CD4-positive, alpha-beta T cell (primary cell): ENCODE measurements at regions not wholly inside any gene's neighbourhood (a gene's known extent, or its start where the extent isn't known, plus 50 kb on each side); places are given as distances from the start of the nearest gene placed in this dataset.

Experiments used
- ATAC-seq: fragments of 200-7000 bp; cut with Tn5 transposase; one replicate; pipeline ENCODE4 v1.10.0; 2022; ENCODE audit warnings: mild to moderate bottlenecking; ENCODE audit not compliant: poor library complexity
- CTCF ChIA-PET: fragments of 350-600 bp; sonication (Branson Sonifier 250); formaldehyde crosslinking; loops from one replicate; lab custom pipeline; 2021; ENCODE audit warnings: antibody characterized with exemption, inconsistent platforms; lab: Charles Lee
- POLR2A ChIA-PET: fragments of 350-600 bp; sonication (Branson Sonifier 250); formaldehyde crosslinking; loops from one replicate; lab custom pipeline; 2021; ENCODE audit warnings: antibody characterized with exemption, inconsistent platforms; lab: Charles Lee
- DNase-seq, 14 experiments: peaks; one replicate each; pipeline ENCODE4 v3.0.0-alpha.2; 2013 to 2020; ENCODE audit warnings: mixed read lengths in 2 of 14
- H3K27ac ChIP-seq, 2 donors: one replicate each; pipeline versions ENCODE4 v1.5.1 to v1.7.0; 2013; ENCODE audit warnings: low read length in 2 of 2, low read depth in 1 of 2, mild to moderate bottlenecking in 1 of 2
- H3K27me3 ChIP-seq, 2 experiments: 1 replicate in 1 of 2; 2 replicates in 1 of 2; pipeline versions ENCODE4 v1.6.1 to v1.7.0; 2013; ENCODE audit warnings: low read length in 2 of 2, control low read depth in 1 of 2, mild to moderate bottlenecking in 1 of 2, moderate library complexity in 1 of 2; ENCODE audit not compliant: insufficient read depth in 2 of 2, control insufficient read depth in 1 of 2
- H3K36me3 ChIP-seq: one replicate; pipeline ENCODE4 v1.6.1; 2013; ENCODE audit warnings: low read length, control low read depth; ENCODE audit not compliant: insufficient read depth
- H3K4me1 ChIP-seq: one replicate; pipeline ENCODE4 v1.6.1; 2013; ENCODE audit warnings: low read length, control low read depth; ENCODE audit not compliant: insufficient read depth
- H3K4me3 ChIP-seq: one replicate; pipeline ENCODE4 v1.5.1; 2013; ENCODE audit warnings: mild to moderate bottlenecking, low read length, moderate library complexity
- H3K9me3 ChIP-seq, 2 experiments: 1 replicate in 1 of 2; 2 replicates in 1 of 2; pipeline versions ENCODE4 v1.6.1 to v1.7.0; 2013; ENCODE audit warnings: low read length in 2 of 2, mild to moderate bottlenecking in 2 of 2, control low read depth in 1 of 2, moderate library complexity in 1 of 2; ENCODE audit not compliant: control insufficient read depth in 1 of 2, insufficient read depth in 1 of 2
- H3K27ac Mint-ChIP-seq: one replicate; pipeline ENCODE4 v1.8.0; 2020; ENCODE audit warnings: mixed read lengths
- H3K27me3 Mint-ChIP-seq: one replicate; pipeline ENCODE4 v1.8.0; 2021; ENCODE audit warnings: mixed read lengths
- H3K36me3 Mint-ChIP-seq: one replicate; pipeline ENCODE4 v1.8.0; 2021; ENCODE audit warnings: low read depth, mixed read lengths
- H3K4me1 Mint-ChIP-seq: one replicate; pipeline ENCODE4 v1.8.0; 2021; ENCODE audit warnings: low read depth, mixed read lengths
- H3K4me3 Mint-ChIP-seq: one replicate; pipeline ENCODE4 v1.8.0; 2020; ENCODE audit warnings: mild to moderate bottlenecking, mixed read lengths
- H3K9me3 Mint-ChIP-seq: one replicate; pipeline ENCODE4 v1.8.0; 2020; ENCODE audit warnings: mixed read lengths
- intact Hi-C, 2 experiments: fragments of 100-400 bp; cut with DNase I in 1 of 2; cut with micrococcal nuclease in 1 of 2; formaldehyde crosslinking; loops; one replicate each; pipeline versions ENCODE4 v1.15.1 to v1.9.0; 2023 to 2025; cut with DNase I, micrococcal nuclease
- TF ChIP-seq, protein P1 (sequence below): fragments of 200-600 bp; IDR thresholded peaks from one replicate; pipeline ENCODE4 v1.8.0; 2022; ENCODE audit warnings: antibody characterized with exemption, mild to moderate bottlenecking

- peaks cover 9% of the 10 kb centered on the region for H3K9me3 Mint-ChIP-seq
- no peak overlapping the region for H3K27ac Mint-ChIP-seq
- Histone ChIP-seq H3K9me3 (no peaks in the 10 kb centered on the region), H3K27me3 (no peaks in the 10 kb centered on the region), H3K36me3 (no peaks in the 10 kb centered on the region), H3K27ac (no peak overlapping the region), H3K4me1 (no peaks in the 10 kb centered on the region), H3K4me3 (no peak overlapping the region)
- ChIA-PET CTCF (no interaction called here), POLR2A (no interaction called here)
- no peaks in the 10 kb centered on the region for H3K27me3 Mint-ChIP-seq
- ATAC-seq (no peak), DNase-seq (no peak)
- H3K4me1 Mint-ChIP-seq = no peaks in the 10 kb centered on the region
- no peaks in the 10 kb centered on the region for H3K36me3 Mint-ChIP-seq
- H3K4me3 Mint-ChIP-seq = no peak overlapping the region
- TF ChIP-seq, protein P1, sequence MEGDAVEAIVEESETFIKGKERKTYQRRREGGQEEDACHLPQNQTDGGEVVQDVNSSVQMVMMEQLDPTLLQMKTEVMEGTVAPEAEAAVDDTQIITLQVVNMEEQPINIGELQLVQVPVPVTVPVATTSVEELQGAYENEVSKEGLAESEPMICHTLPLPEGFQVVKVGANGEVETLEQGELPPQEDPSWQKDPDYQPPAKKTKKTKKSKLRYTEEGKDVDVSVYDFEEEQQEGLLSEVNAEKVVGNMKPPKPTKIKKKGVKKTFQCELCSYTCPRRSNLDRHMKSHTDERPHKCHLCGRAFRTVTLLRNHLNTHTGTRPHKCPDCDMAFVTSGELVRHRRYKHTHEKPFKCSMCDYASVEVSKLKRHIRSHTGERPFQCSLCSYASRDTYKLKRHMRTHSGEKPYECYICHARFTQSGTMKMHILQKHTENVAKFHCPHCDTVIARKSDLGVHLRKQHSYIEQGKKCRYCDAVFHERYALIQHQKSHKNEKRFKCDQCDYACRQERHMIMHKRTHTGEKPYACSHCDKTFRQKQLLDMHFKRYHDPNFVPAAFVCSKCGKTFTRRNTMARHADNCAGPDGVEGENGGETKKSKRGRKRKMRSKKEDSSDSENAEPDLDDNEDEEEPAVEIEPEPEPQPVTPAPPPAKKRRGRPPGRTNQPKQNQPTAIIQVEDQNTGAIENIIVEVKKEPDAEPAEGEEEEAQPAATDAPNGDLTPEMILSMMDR = no peak
- intact Hi-C loops = no loop called here
Observed at GRCh38 chr4:58961283-58961682, 1851.1 kb upstream of the IGFBP7 start.

DNA sequence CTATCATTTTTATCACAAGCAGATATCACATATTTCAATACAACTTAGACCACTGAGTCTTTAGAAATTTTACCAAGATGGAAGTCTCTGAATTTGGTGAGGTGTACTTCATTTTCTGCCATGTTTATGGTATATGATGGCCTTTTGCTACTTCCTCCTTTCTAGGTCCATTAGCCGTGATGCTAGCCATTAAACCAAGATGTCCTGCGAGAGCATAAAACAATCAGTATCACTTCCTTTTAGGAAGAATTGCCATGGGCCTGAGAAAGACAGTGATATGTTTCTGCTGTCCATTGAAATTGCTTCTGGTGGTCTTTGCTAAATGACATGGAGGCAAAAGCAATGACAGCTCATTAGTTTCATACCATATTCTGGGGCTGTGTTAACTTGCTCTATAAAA, 1851.7 kb upstream of the IGFBP7 start:
- Histone ChIP-seq H3K4me3 (no peak overlapping the region), H3K27me3 (no peaks in the 10 kb centered on the region), H3K36me3 (no peaks in the 10 kb centered on the region), H3K9me3 (no peaks in the 10 kb centered on the region), H3K27ac (no peak overlapping the region), H3K4me1 (no peaks in the 10 kb centered on the region)
- ChIA-PET POLR2A (no interaction called here), CTCF (no interaction called here)
- no peak overlapping the region for H3K4me3 Mint-ChIP-seq
- intact Hi-C loops = no loop called here
- no peaks in the 10 kb centered on the region for H3K36me3 Mint-ChIP-seq
- DNase-seq = no peak
- TF ChIP-seq, protein P1 = no peak
- H3K27ac Mint-ChIP-seq = no peak overlapping the region
- no peak for ATAC-seq
- H3K9me3 Mint-ChIP-seq = peaks cover 9% of the 10 kb centered on the region
- no peaks in the 10 kb centered on the region for H3K27me3 Mint-ChIP-seq
- H3K4me1 Mint-ChIP-seq = no peaks in the 10 kb centered on the region

DNA sequence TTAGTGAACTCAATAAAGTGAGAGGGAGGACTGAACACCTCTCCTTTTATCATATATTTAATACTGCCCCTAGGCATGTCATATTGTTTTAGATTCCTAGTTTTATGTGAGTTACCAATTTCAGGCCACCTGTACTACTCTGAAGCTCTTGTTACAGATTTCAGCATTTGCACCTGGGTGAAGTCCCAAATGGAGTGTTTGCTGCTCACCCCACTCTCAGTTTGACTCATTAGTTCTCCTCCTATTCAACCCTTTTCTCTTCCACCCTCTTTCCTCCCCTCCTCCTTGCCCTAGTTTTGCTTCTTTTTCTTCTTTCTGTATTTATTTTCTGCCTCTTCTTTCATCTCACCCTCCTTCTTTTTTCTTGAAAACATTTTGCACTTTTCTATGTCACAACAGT, 1852.2 kb upstream of the IGFBP7 start:
- Mint-ChIP-seq H3K4me1 (no peaks in the 10 kb centered on the region), H3K9me3 (peaks cover 9% of the 10 kb centered on the region), H3K27ac (no peak overlapping the region), H3K4me3 (no peak overlapping the region), H3K27me3 (no peaks in the 10 kb centered on the region), H3K36me3 (no peaks in the 10 kb centered on the region)
- POLR2A ChIA-PET = no interaction called here
- Histone ChIP-seq H3K4me1 (no peaks in the 10 kb centered on the region), H3K4me3 (no peak overlapping the region), H3K36me3 (no peaks in the 10 kb centered on the region), H3K27me3 (no peaks in the 10 kb centered on the region), H3K9me3 (no peaks in the 10 kb centered on the region), H3K27ac (no peak overlapping the region)
- TF ChIP-seq, protein P1 = no peak
- DNase-seq = no peak
- CTCF ChIA-PET = no interaction called here
- intact Hi-C loops = no loop called here
- no peak for ATAC-seq
